ENCODE measurements at regions not wholly inside any gene's neighbourhood (a gene's known extent, or its start where the extent isn't known, plus 50 kb on each side); places are given as distances from the start of the nearest gene placed in this dataset.
A peak's percentile ranks its signal among the peaks of the same experiment; 100 is the strongest.

GRCh38 chr3:189563853-189564563, 67.2 kb upstream of the TP63 start:
- peak; percentile 75 for DNase-seq

- DNase-seq: no peak
These were observed 64.5 kb upstream of the TP63 start for GRCh38 chr3:189566550-189567130.

GRCh38 chr3:189567322-189567721, 63.9 kb upstream of the TP63 start:
- no peak for DNase-seq

- no peak for DNase-seq
These were observed 63.3 kb upstream of the TP63 start for GRCh38 chr3:189567766-189568420.

GRCh38 chr3:189568961-189569360, 62.2 kb upstream of the TP63 start:
- DNase-seq: no peak

GRCh38 chr3:189569473-189569872, 61.7 kb upstream of the TP63 start:
- DNase-seq: no peak

- no peak for DNase-seq
These were observed 60.3 kb upstream of the TP63 start for GRCh38 chr3:189570916-189571315.

- no peak for DNase-seq
These were observed 58.9 kb upstream of the TP63 start for GRCh38 chr3:189572249-189572648.

- peak; percentile 80 for DNase-seq
These were observed 58.2 kb upstream of the TP63 start for GRCh38 chr3:189573004-189573403.

GRCh38 chr3:189576486-189576885, 54.7 kb upstream of the TP63 start:
- no peak for DNase-seq

GRCh38 chr3:189577050-189577951, 53.9 kb upstream of the TP63 start:
- DNase-seq: no peak

- DNase-seq: no peak
These were observed 51.0 kb upstream of the TP63 start for GRCh38 chr3:189580190-189580589.
